Astrocyte of the cerebellum (primary cell): ENCODE measurements at regions not wholly inside any gene's neighbourhood (a gene's known extent, or its start where the extent isn't known, plus 50 kb on each side); places are given as distances from the start of the nearest gene placed in this dataset.
A peak's percentile ranks its signal among the peaks of the same experiment; 100 is the strongest.

Source experiments
- DNase-seq: peaks from one replicate; pipeline ENCODE4 v3.0.0-alpha.2; 2011; ENCODE audit warnings: low read depth
- H3K4me3 ChIP-seq: 2 replicates; pipeline ENCODE4 v1.5.1; 2011; ENCODE audit warnings: mild to moderate bottlenecking, low read depth, low read length, moderate library complexity
- CTCF ChIP-seq: IDR thresholded peaks from 2 replicates; pipeline ENCODE4 v1.5.1; 2012; ENCODE audit warnings: low read length, low read depth, moderate library complexity, mild to moderate bottlenecking; ENCODE audit errors: missing control alignments
- in situ Hi-C: cut with HindIII; loops from 2 replicates; pipeline ENCODE4 v1.10.0; 2017; ENCODE audit warnings: low sequenced_read_pairs

GRCh38 chr9:21695874-21696341 lies 106.5 kb upstream of the MTAP start:
- DNase-seq: no peak
- in situ Hi-C loops: loop anchor here (10.0 kb wide), 1 partner anchor 59 kb away; no protein-coding TSS in a partner anchor
- no peak overlapping the region for H3K4me3 ChIP-seq
- TF ChIP-seq CTCF: no peak

- no peak for TF ChIP-seq CTCF
- in situ Hi-C loops: loop anchor here (10.0 kb wide), 1 partner anchor 58 kb away; no protein-coding TSS in a partner anchor
- DNase-seq: no peak
- no peak overlapping the region for H3K4me3 ChIP-seq
These were observed 106.0 kb upstream of the MTAP start for GRCh38 chr9:21696411-21696871.

GRCh38 chr9:21708260-21708711 lies 94.2 kb upstream of the MTAP start:
- H3K4me3 ChIP-seq: no peak overlapping the region
- no peak for TF ChIP-seq CTCF
- in situ Hi-C loops: no loop called here
- DNase-seq: no peak

- in situ Hi-C loops: no loop called here
- DNase-seq: no peak
- no peak overlapping the region for H3K4me3 ChIP-seq
- no peak for TF ChIP-seq CTCF
These were observed 93.6 kb upstream of the MTAP start for GRCh38 chr9:21708856-21709255.

GRCh38 chr9:21709464-21710058 lies 92.9 kb upstream of the MTAP start:
- peak; percentile 79 for TF ChIP-seq CTCF
- DNase-seq: no peak
- no peak overlapping the region for H3K4me3 ChIP-seq
- in situ Hi-C loops: no loop called here

- DNase-seq: no peak
- TF ChIP-seq CTCF: no peak
- no peak overlapping the region for H3K4me3 ChIP-seq
- in situ Hi-C loops: no loop called here
These were observed 91.8 kb upstream of the MTAP start for GRCh38 chr9:21710548-21711191.
